ENCODE measurements at regions not wholly inside any gene's neighbourhood (a gene's known extent, or its start where the extent isn't known, plus 50 kb on each side); places are given as distances from the start of the nearest gene placed in this dataset.

- DNase-seq, result no peak
Observed at GRCh38 chr4:130210864-130211263, 1114.9 kb downstream of the C4orf33 start.

DNA sequence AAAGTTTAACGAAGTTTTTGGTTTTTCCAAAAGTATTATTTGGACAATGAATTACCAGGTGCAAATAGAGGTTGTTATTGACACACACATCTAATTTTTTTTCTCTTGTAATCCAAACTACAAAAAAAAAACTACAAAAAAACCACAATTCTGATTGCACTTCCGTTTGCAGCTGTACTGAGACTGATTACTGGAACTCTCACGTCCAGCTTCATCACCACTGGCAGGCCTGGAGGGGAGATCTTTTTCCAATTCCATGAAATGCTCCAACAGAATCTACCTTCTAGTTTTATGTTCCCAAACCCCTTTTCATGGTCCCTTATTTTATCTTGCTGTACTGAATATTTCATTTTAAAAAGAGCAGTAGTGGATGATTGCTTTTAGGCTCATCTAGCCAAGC, 1118.3 kb downstream of the C4orf33 start:
- DNase-seq, result no peak

DNA sequence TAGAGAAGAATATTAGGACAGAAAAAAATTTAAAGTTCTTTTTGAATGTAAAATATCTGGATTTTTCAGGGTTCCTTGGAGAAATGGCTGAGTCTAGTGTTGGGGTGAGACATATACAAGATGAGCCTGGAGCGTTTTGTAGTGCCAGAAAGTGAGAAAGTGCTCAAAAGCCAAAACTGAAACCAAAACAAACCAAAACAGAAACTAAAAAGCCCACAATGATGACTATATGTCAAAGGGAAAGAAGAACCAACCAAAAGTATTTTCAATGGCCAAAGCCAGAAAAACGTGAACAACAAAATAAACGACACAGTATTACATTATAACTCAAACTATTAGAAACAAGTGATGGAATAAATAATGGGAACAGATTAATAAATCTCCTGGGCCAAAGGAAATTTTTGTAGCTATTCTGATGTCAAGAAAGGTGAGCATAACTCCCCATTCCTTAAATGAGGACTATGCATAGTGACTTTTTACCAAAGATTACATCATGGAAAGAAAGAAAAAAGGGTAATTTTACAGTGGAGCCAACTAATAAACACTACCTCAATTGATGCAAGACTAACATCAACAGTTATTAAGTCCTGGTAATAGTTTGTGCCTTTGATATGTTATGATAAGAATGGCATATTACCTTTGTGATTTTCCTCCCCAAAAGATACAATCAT, 1137.6 kb downstream of the C4orf33 start:
- DNase-seq, result no peak

DNA sequence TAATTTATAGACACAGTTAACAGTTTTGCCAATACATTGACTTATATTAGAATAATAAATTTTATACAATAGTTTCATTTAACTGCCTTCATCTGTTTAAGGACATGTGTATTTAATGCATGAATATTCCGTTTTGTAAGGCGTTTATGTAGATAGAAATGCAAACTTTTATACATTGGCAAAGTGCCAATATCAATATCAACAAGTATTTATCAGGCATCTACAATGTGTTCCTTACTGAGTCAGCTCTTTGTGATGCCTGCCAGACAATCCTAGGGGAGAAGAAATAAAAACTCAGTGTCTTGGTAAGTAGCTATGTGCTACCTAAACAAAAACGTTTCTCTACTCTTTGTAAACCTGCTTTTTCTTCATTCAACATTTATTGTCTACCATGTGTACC, 1142.2 kb downstream of the C4orf33 start:
- no peak for DNase-seq

DNA sequence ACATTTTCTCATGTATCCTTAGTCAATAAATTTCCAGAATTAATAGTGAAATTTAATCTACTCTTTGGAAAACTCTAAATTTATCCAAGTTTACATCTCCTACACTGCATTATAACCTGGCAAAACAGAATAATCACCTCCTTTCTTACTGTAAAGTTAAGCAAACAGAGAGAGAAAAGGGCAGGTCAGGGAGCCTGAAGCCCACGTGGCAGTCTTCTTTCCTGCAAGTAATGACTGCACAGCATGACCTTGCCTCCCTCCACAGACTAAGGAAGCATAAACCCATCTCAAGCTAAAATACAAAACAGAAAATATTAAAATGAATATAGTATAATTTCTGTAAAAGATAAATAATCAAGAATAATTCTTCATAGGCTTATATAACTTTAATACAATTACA, 1153.0 kb downstream of the C4orf33 start:
- no peak for DNase-seq

DNA sequence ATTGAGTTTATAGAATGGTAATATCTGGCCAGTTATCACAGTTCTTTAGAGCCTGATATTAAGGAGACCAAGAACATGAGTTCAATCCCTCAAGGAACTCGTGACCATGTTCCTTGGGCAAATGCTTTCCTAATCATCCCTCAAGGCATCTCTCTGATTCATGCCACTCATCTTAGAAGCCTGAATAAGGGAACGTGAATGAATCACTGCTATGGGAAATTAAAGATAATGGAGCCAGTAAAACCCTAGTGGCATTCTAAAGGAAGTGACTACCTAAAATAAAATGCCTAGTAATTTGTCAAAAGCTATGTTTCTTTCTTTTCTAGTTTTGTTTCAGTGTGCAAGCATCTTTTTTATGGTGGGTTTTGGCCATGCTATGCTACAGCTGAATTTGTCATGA, 1161.3 kb downstream of the C4orf33 start:
- DNase-seq, result no peak

DNA sequence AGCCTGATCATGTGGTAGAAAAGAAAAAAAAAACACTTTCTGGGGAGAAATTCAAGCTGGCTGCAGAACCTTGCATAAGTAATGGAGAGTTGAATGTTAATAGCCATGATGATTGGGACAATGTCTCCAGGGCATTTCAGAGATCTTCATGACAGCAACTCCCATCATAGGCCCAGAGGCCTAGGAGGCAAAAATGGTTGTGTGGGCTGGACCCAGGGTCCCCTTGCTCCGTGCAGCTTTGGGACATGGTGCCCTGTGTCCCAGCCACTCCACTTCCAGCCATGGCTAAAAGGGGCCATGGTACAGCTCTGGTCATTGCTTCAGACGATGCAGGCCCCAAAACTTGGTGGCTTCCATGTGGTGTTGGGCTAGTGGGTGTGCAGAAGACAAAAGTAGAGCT, 1170.9 kb downstream of the C4orf33 start:
- DNase-seq, result no peak

DNA sequence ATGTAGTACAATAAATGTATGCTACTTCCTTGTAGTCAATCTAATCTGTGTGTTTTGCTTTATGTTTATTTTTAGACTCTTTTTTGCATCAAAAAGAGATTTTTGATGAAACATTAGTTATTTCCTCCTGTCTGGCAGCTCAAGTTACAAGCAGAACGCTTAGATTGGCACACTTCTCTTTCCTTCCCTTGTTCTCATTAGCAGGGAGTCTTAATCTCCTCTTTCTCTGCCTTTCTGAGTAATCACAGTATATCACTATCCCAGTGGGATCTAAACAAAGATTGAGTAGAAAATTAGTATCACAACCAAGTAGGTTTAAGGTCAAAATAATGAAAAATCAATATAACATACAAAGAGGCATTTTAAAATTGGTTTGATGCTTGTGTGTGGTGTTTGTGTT, 1192.6 kb downstream of the C4orf33 start:
- no peak for DNase-seq

DNA sequence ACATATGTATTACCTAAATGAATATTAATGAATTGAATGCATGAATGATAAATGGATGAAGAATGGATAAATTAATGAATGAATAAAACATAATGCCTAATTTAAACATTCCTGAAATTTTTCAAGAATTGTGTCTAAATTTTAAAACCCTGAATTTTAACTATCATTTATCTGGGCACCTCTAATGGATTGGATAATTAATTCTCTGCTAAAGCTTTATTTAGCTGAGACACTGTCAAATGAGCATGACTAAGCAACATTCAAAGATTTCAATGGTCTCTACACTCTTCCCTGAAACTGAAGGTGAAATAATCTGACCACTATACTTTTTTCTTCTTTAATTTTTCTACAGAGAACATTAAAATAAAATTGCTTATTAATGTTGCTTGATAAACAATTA, 1197.7 kb downstream of the C4orf33 start:
- DNase-seq, result no peak

DNA sequence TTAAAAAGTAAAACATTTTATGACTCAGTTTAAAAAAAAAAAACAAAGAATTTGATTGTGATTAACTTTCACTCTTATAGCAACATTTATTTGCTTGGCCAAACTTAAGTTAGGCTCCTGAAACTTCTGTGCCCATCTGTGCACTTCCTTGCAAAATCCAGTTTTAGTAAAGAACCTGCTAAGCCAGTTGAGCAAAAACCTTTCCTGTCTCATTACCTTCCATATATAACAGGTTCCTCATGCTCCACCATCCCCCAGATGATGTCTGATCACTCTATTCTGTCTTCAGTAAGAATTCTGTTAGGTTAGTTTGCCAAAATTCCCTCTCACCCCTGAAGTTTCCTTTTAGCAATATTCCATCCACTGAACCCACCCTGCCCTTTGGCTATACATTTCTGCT, 1200.5 kb downstream of the C4orf33 start:
- DNase-seq, result no peak

DNA sequence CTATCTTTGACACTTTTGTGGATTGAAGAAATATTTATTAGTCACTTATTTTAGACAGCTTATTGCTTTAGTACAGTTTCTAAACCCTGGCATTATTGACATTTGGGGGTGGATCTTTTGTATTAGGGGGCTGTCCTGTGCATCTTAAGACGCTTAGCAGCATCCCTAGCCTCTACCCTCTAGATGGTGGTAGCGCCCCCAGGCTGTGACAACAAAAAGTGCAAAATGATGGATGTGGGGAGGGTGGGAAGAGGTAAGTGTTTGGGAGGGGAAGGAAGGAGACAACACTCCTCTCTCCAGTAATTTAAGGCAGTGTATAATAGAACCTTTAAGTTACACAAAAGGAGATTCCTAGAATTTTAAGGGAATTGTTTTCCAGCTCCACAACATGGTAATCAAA, 1210.6 kb downstream of the C4orf33 start:
- DNase-seq, result no peak

- no peak for DNase-seq
Observed at GRCh38 chr4:130309221-130309620, 1213.3 kb downstream of the C4orf33 start.

- no peak for DNase-seq
Observed at GRCh38 chr4:130322439-130322838, 1226.5 kb downstream of the C4orf33 start.

DNA sequence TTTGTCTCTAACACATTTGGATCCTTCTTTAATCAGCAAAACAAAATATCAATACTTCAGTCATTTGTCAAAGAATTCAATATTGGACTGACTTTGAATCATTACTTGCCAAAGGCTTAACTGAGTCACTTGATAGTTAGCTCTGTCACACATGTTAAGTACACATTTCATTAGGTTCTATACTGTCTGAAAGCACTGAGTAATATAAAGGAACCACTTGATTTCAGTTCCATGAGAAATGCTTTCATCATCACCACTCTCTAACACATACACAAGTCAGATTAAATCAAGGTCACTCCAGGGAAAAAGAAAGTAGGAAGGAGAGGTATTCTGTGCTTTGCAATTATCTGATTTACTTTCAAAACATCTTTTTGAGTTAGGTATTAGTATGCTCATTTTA, 1233.1 kb downstream of the C4orf33 start:
- no peak for DNase-seq

GRCh38 chr4:130333241-130333759, 1237.3 kb downstream of the C4orf33 start:
- DNase-seq, result no peak

DNA sequence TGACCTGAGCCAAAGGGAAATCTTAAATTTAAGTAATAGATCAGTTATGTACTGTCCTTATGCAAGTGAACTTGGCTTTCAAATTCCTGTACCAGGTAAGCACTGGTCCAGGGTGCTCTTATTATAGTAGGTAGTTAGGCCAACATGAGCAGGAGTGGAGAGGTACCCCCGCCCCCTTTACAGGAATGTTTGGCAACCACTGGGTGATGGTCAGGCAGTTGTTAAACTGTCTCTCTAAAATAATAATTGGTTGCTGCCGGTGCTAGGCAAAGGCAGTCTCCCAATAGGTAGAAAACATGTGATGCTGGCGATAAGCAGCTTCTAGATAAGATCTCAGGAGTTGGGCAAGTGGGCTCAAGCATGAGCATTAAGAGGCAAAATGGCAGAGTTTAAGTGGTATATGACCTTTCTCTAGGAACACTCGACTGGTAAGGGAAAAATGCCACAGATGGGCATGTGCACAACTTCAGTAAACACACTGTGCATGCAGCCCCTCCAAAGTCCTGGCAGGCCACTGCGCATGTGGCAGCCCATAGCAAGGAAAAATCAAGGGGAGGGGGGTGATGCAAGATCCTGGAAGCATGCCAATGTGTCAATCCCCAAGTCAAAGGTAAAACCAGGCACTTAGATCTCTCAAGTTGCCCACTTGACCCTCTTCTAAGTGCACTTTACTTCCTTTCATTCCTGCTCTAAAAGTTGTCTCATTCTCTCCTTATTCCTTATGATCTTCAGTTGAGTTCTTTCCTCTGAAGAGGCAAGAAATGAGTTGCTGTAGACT, 1239.7 kb downstream of the C4orf33 start:
- no peak for DNase-seq

DNA sequence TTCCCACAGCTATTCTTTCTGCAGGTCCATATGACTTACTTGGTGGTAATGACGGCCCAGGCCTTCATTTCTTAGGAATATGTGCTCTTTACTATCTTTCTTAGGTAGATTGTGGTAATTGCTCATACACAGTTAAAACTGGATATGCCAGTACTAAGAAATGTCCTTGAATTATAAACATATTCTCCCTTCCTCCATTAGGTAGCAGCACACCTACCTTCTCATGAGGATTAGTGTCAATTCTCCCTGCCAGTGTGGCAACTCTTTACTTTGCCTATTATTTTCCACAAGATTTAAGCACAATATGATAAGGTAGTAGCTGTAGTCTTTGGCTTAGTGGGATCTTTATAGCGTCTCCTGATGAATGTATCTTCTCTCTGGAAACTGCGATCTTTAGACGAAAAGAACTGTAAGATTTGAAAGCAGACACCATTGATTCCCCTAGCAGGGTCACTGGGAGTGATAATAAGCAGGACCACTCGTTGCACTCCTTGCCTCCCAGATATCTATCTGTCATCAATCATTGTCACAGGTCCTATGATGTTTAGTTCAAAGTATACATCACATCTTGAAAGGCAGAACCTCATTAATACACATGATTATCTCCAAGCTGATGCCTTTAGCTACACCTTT, 1240.7 kb downstream of the C4orf33 start:
- peak; percentile 6 for DNase-seq

DNA sequence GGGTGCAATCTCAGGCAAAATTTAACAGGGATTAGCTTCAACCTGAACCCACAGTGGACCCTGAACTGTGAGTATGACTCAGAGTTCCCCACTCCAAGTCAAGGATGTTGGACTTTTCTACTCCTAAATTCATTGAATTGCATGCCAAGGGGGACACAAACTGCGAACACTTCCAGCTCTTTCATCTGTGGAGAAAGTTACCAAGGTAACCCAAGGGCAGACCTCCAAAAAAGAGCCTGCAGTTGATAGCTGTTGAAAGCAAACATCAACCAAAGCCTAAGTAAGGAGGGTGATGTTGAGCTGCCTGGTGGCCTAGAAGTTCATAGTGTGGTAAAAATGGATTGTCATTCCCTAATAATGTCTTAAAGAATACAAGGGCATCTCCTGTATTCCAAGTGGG, 1242.9 kb downstream of the C4orf33 start:
- DNase-seq, result no peak

DNA sequence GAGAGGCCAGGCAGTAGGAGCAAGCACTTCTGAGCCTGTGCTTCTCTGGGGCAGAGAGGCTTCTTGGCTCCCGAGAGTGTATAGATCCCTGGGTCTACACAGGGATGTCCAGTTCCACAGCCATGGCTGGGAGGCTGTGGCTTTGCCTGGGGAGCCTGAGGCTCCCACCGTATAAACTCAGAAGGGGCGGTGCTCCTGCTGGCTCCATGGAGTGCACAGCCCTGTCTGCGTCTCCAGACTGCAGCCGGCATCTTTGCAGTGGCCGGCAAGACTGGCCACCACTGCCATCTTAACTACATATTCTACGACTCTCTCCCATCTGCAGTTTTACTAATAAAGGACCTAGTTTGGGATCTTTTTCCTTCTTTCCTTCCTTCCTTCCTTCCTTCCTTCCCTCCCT, 1253.8 kb downstream of the C4orf33 start:
- DNase-seq, result no peak

- no peak for DNase-seq
Observed at GRCh38 chr4:130356873-130357272, 1260.9 kb downstream of the C4orf33 start.

DNA sequence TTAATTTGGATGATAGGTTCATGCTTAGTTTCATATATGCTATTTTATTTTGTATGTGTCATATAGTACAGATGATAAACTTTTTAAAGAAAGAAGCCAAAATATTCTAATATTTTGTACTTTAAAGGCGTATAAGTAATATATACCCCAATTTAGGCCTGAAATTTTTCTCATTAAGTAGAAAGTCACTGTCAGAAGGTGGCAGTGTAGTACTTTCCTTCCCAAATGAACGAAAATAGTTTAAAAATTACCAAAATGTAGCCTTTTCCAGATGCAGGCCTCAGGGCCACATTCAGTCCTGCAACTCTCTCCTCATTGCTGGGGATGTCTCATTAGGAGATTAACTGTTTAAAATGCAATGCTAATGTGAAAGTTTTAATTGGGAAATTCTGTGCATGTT, 1263.6 kb downstream of the C4orf33 start:
- DNase-seq, result no peak

- no peak for DNase-seq
Observed at GRCh38 chr4:130361616-130362015, 1265.7 kb downstream of the C4orf33 start.

GRCh38 chr4:130368668-130369067, 1272.7 kb downstream of the C4orf33 start:
- DNase-seq, result no peak

DNA sequence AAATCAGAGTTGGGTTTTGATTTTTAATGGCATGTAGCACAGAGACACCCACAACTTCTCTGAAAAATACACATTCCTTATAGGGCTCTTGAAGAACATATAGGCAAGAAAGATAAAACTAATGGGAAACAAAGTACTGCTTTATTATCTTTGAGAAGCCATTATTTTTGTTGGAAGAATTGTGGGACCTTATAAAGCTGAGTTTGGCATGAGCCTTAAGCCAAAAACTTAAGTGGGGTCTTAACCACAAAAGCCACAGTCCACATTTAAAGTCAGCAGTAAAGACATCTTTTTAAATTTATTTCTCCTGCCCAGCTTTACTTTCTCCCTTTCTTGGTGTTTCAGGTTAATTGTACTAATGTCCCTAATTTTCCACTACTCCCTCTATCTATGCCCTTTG, 1297.3 kb downstream of the C4orf33 start:
- DNase-seq, result no peak

Measured in NCI-H526 treated with DMSO at 0.1 percent for 48 hours (cell line).